ENCODE measurements at regions not wholly inside any gene's neighbourhood (a gene's known extent, or its start where the extent isn't known, plus 50 kb on each side); places are given as distances from the start of the nearest gene placed in this dataset.
"Not testable (repeated sequence)": the region's sequence is repeated elsewhere in the genome, so short reads cannot be mapped to it uniquely, and the experiment has no call there.

DNA sequence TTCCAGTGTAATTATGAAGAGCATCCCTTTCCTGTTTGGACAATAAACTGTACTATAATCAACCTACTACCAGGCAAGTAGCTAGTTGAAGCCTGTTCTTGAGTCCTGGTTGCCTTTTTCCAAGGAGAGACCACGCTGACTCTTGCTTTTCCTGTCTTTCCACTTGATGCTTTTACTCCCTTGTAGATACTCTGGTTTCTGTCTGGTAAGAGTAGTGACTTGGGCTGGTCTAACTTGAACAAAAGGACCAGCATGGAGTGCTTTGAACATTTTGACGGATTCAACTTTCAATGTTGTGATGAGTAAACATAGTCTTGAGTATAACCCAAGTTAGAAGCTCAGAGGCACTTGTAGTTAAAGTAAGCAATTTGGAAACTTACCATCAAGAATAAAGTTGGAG, 464.3 kb downstream of the GADD45G start:
- DNase-seq = no peak

DNA sequence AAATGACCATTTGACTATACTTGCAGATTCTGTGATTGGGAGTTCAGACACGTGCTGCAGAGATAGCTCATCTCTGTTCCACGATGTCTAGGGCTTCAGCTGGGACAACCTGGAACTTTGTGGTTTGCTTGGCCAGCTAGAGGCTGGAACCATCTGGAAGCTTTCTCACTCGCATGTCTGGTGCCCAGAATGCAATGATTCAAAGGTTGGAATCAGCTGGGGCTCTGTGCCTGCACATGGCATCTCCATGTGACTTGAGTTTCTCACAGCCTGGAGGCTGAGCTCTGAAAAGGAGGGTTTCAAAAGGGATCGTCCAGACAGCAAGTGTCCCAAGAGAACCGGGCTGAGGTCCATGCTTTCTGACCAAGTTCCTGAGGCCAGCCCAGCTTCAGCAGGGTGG, 465.2 kb downstream of the GADD45G start:
- no peak for DNase-seq

DNA sequence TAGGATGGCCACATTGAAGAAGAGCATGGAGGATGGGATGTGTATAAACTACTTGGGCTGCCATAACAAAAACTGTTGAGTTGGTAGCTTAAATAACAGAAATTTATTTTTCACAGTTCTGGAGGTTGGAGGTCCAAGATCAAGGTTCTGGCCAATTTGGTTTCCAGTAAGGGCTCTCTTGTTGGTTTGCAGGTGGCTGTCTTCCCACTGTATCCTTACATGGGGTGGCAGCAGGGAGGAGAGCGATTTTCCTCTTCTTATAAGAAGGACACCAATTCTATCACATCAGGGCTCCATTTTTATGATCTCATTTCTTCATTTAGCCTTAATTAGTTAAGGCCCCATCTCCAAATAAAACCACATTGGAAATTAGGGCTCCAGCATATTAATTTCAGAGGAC, 465.7 kb downstream of the GADD45G start:
- DNase-seq = no peak

DNA sequence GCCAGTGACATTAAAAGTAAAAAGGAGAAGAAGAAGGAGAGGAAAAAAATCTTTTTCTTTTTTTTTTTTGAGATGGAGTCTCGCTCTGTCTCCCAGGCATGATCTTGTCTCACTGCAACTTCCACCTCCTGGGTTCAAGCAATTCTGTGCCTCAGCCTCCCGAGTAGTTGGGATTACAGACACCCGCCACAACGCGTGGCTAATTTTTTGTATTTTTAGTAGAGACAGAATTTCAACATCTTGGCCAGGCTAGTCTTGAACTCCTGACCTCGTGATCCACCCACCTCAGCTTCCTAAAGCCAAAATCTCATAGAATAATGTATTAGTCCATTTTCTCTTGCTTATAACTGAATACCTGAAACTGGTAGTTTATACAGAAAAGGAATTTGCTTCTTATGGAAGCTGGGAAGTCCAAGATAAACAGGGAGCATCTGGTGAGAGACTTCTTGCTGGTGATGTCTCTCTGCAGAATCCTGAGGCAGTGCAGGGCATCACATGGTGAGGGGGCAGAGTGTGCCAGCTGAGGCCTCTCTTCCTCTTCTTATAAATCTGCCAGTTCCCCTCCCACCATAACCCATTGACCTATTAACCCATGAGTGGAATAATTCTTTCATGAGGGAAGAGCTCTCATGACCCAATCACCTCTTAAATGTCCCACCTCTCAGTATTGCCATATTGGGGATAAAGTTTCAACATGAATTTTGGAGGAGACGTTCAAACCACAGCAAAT, 466.3 kb downstream of the GADD45G start:
- no peak for DNase-seq

DNA sequence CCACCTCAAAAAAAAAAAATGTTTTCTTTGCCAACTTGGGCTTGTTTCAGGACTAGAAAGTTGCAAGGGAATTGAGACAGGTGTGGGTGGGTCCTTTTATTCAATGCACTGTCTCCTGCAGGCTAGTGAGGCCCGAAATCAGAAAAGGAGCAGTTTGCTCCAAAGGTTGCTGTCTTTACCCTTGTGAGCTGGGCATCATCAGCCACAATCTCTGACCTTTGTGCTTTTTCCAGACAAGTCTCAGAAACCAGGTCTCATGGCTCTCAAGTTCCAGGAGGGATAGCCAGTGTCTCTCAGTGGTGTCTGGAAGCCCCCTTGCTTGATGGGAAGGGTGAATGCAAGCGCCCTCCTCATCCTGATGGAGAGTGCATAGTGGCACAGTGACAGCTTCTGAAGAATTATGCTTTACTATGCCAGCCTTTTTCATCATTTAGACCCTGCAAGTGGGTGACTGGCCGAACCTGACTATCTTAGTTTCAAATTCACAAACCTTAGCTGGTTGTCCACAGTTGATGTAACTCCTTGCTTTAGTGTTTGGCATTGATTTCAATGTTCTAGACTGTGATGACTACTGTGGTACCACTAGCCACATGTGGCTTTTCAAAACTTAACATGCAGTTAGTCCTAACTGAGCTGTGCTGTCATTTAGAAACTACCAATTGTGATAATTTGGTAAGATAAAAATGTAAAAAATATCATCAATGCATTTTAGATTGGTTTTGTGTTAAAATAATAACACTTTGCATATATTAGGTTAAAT, 468.6 kb downstream of the GADD45G start:
- DNase-seq = no peak

DNA sequence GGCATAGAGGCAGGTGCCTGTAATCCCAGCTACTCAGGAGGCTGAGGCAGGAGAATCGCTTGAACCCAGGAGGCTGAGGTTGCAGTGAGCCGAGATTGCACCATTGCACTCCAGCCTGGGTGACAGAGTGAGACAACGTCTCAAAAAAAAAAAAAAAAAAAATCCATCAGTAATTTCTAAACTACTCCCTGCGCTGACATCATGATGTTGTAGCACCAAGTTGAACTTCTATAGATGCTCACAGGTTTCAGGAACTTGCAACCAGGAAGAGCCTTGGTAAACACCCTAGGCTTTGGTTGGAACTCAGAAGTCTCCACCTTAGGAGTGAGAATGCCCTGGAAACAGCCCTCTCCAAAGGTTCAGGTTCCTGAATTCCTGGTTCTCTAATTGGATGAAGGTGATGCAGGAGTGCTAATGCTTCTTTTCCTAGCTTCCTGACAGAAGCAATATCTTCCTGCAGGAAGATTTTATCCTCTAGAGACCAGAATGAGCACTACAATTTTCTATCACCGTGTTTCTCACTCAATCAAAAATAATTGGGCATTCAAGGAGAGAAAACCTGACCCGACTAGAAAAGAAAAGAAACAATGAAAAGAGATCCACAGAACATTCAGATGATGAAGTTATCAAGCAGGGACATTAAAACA, 469.6 kb downstream of the GADD45G start:
- DNase-seq = no peak

DNA sequence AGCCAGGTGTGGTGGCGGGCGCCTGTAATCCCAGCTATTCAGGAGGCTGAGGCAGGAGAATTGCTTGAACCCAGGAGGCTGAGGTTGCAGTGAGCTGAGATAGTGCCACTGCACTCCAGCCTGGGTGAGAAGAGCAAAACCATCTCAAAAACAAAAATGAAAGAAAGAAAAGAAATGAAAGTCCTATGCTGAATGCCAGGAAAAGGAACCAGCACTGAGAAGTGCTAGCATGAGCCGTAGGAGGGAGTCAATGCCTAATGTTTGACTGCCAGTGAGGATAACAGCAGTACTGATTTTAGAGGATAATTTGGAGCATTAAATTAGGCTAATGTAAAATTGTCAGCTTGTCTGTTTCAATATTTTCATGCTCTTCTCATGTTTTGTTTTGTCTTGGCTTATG, 472.8 kb downstream of the GADD45G start:
- not testable (repeated sequence) for DNase-seq

DNA sequence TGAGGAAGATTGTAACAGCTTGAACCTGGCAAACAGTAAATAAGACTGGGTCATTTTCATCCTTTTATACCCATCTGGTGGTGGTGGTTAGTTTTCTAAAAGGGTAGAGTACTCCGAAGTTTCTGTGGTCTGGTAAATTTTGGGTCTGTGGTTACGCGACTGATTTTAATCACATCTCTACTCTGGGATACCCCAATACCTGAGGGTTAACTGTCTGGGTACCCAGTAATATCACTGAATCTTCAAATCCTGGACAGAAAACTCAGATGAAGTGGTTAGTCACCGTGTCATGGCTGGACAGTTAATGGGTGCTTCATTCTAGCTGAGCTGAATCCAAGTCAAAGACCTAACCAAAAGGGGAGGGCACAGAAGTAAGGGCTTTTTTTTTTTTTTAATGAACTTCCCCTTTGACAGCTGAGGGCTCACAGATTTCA, 474.2 kb downstream of the GADD45G start:
- DNase-seq = no peak

DNA sequence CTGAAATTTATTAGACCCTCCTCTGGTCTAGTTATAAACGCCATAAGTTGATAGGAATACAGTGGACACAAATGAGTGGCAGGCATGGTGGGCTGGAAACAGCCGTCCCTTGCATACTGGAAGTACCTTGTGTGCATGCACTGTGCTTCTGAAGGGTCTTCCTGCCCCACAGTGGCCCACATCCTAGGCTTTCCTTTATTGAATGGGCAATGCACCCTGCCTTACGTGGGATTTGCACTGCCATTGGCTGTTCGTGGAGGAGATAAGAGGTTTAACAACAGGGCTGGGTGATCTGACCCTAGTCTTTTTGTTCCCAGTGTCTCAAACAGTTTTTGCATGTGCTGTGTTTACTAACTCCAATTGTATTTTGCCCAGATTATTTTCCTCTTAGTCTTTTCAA, 480.8 kb downstream of the GADD45G start:
- DNase-seq = no peak

DNA sequence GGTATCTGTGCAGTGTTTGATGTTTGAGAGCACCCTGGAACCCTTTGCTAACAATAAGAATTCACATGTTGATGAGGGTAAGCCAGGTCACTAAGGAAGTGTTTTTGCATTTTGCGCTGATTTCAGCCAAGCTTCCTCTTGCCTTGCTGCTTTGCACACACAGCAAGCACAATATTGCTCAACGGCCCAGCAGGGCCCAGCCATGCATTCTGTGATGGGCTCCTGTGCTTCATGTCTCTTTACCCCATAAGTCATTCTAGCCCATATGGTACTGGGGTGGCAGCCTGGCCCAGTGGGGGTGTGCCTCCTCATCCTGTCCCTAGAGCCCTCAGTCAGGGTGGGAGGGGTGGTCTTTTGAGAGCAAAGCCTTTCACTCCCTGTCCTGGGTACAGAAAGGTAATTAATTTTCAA, 481.3 kb downstream of the GADD45G start:
- DNase-seq = no peak

DNA sequence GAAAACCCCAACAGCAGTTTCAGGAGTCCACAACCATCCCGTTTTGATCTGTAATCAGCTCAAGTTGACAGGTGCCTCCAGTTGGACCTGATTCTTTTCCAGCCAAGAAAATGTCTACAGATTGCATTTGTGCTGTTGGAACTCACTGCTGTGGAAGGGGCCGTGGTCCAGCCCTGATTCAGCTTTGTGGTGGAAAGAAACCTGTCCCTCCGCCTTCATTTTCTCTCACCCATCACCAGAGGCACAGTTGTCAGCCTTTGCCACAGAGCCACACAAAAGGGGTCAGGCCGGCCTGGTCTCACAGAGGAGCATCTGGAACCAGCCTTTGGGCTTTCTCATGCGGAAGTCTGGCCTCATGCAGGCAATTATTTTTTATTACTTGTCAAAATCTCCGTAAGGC, 483.6 kb downstream of the GADD45G start:
- DNase-seq = no peak

DNA sequence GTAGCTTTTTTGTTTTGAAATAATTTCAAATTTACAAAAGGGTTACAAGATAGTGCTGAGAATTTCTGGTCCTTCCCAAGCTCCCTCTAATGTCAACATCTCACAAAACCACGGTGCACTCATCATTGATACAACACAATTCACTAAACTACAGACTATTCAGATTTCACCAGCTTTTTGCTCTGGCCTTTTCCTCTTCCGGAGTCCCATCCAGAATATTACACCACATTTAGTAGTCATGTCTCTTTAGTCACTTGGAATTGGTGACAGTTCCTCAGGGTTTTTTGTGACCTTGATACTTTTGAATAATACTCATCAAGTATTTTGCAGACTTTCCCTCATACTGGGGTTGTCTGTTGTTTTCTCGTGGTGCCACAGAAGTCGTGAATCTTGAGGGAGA, 484.0 kb downstream of the GADD45G start:
- DNase-seq = no peak

DNA sequence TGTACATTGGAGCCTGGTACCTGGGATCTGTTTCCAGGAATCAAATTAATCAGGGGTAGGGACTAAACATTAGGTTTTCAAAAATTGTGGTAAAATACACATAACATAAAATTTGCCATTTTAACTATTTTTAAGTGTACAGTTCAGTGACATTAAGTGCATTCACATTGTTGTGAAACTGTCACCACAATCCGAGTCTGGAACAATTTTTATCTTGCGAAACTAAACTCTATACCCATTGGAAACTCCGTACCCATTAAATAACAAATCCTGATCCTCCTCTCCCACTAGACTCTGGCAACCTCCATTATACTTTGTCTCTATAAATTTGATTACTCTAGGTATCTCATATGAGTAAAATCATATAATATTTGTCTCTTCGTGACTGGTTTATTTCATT, 486.2 kb downstream of the GADD45G start:
- no peak for DNase-seq

DNA sequence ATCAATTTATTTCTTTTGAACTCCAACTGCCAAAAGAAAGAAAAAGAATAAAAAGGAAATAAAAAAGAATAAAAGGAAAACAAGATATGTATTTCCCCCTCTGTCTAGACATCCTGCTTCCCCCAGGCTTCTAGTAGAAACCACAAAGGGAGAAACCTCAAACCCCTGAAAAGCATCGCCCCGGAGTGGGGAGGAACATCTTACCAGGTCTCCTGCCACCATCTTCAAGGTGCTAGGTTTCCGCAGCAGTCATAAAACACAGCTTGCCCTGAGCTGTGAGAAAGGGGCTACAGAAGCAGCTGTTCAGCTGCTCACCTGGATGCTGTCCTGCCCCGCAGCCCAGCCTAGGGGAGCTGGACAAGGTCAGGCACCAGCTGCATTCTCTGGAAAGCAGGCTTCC, 487.7 kb downstream of the GADD45G start:
- no peak for DNase-seq

DNA sequence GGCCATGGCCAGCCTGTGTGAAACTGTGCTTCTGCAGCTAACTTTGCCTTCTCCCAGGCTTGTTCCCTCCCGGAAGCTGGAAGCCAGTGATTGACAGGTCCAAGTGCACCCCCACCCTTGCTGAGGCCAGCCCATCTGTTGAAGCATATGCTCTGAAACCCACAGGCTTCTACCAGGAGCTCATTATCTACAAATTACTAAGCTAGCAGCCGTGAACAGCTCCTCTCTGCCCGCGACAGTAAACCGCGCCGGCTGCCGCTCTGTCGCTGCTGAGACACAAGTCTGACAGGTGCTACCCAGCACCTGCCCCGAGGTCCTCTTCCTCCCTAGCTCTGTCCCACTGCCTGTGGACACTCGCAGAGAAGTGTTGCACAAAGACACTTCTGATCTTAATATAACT, 490.9 kb downstream of the GADD45G start:
- DNase-seq = no peak

DNA sequence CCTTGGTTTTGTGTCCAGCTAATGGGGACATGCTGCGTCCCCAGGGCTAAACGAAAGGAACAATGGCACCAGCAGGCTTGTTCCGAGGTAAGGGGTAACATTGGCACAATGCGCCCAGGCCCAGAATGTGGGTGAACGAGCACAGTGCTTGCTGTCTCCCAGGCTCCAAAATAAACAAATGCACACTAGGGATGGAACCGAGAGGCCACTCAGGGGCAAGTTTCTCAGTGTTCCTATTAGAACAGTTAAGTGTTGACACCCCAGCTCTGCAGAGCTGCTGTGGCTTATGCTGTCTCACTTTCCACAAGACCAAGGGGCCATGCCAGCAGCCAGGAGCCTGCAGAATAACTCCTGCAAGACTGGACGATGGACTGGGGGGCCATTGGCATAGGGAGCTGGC, 492.4 kb downstream of the GADD45G start:
- DNase-seq = no peak

DNA sequence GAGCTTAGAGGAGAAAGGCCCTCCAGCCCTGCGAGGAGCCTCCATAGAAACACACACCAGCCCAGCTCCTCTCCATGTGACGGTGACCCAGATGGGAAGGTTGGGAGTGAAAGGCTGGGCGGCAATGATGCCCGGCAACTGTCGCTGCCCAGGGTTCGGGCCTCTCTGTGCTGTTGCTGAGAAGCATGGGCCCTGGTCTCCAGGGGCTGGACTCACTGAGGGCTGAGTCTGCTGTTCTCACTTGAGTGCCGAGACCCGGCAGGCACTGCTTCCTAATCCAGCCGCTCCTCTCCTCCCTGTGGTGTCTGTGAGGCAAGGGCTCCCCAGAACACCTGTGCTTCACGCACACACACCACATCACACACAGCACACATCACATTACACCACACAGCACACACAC, 493.6 kb downstream of the GADD45G start:
- no peak for DNase-seq

DNA sequence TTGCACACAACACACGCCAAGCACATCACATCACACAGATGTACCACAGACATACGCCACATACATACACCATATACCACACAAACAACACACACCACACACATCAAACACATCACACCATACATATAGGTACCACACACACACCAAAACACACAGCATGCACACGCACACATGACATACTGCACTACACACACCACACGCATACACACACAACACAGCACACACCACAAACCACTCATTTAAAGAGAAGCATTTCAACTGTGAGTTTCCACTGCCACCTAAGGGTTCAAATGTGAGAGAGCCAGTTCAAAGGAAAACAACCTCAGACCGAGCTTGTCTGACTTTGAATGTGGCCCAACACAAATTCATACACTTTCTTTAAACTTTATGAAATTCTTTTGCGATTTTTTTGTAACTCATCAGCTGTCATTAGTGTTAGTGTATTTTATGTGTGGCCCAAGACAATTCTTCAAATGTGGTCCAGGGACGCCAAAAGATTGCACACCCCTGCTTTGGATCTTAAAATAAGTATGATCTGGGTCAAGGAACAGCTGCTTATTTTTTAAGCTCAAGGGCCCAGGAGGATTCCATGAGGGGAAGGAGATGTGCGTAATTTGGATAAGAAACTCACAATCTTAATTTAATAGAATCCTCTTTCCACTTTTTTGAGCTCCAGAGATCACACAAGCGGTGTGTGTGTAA, 494.6 kb downstream of the GADD45G start:
- DNase-seq = no peak

DNA sequence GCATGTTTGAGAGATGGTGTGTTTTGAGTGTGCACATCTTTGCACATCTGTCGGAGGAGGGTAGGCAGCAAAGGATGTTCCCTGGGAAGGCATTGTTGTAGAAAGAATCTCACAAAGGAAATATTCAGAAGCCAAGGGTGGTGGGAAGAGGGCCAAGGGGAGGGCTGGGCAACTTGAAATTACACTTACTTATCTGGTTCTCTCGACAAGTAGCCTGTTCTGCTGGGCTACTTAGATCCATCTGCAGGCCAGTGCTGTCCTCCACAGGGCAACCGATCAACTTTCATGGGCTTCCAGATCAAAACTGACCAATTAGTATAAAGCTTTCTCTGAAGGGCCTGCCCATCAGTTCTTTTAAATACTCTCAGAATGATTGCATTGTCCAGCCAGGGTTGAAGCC, 495.2 kb downstream of the GADD45G start:
- DNase-seq = no peak

DNA sequence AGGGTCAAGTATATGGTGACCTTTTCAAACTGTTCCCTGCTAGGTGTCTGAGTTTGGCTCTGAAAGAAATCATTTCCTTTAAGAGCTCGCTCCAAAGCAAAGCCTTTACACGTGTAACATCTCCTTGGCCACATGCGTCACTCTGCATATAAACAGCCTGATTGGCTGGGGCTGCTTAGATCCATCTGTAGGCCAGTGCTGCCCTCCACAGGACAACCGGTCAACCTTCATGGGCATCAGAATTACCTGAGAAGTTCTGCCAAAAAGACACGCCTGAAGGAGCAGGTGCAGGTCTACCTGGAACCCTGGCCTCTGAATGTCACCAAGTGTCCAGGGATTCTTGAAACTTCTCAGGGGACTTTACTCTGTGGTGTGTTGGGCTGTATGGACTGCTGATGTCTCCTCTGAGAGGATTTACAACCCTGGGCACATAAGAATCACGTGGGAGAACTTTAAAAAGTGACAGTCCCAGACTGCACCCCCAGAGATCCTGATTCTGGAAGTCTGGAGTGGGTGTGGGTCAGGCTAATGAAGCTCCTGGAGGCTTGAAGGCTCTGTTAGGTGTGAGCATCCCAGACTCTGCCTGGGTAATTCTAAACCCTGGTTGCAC, 497.6 kb downstream of the GADD45G start:
- peak; percentile 45 for DNase-seq

DNA sequence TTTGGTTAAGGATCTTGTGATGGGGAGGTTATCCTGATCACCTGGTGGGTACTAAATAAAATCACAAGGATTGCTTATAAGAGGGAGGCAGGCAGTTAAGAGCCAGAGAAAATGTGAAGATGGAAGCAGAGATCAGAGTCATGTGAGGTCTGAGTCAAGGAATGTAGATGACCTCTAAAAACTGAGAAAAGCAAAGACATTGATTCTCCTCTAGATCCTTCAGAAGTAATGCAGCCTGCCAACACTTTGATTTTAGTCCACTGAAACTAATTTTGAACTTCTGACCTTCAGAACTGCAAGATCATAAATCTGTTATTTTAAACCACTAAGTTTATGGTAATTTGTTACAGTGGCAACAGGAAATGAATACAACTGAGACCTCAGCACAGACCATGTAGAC, 499.0 kb downstream of the GADD45G start:
- DNase-seq = no peak

DNA sequence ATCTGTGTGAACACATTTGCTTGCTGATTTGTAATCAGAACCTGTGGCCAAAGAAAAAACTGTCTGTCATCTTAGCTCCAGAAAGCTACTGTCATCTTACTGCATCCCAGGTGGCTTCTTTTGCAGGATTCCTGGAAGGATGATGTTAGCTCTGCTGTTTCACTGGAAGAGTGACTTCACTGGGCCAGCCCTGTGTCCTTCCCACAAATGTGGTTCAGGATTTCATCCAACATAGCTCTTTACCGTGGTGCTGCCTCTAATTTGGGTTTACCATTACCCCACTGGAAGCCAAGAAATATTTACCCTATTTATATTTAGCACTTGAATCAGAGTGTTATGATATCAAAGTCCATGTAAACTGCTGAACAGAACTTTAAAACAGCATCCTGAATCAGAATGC, 501.0 kb downstream of the GADD45G start:
- no peak for DNase-seq
